ENCODE measurements at regions not wholly inside any gene's neighbourhood (a gene's known extent, or its start where the extent isn't known, plus 50 kb on each side); places are given as distances from the start of the nearest gene placed in this dataset.

DNA sequence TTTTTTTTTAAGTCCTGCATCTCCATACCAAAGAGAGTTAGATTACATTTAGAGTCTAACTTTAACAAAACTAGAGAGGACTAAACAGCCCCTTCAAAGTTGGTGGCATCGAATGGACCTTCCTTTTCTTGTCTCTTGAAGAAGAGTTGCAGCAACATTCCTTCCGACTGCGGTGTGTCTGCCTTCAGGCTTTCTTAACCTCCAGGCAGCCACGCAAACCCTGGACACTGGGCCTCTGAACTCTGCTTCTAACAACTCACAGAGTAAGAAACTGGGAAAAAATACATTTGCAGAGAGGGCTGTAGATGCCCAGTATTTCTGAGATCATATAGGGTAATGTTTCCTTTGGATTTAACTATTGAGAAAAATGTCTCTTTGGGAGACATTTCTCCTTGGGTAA, 120.5 kb upstream of the MAST4 start (continued):
- TF ChIP-seq CENPT (CRISPR knock-in tag; IDR thresholded peaks at IDR 0.05; ENCODE audit: low read depth), result no peak

GRCh38 chr5:66477596-66477995, 118.6 kb upstream of the MAST4 start:
- no peak overlapping the region for H2AFZ ChIP-seq (ENCODE audit: low read length)
- BruUV-seq (replicated peaks), result no TSS peak
- no peak overlapping the region for H3K27ac ChIP-seq (ENCODE audit: extremely low read length, insufficient read depth, low read length)
- ATAC-seq, result no peak
- no peaks in the 10 kb centered on the region for H4K20me1 ChIP-seq (ENCODE audit: insufficient read depth, low read length)
- CTCF ChIA-PET (ENCODE audit: low intra/inter-chr PET ratio, low total read pairs), result no interaction called here
- H3K9me3 ChIP-seq (ENCODE audit: low read length), result no peaks in the 10 kb centered on the region; the same call in 1 of the 2 replicates
- H3K4me1 ChIP-seq (ENCODE audit: insufficient read depth, low read length), result no peaks in the 10 kb centered on the region
- in situ Hi-C loops (cut with HindIII; ENCODE audit: extremely low pct_ligation_motif_present, low pct_unique_long_range_greater_than_20kb), result no loop called here
- H3K4me2 ChIP-seq (ENCODE audit: low read depth, low read length), result no peak overlapping the region
- no peaks in the 10 kb centered on the region for H3K36me3 ChIP-seq (replicated peaks in 1 of 2; ENCODE audit: control insufficient read depth in 1 of 2, insufficient read depth in 2 of 2, low read length in 2 of 2)
- TF ChIP-seq THAP9 (CRISPR knock-in tag; IDR thresholded peaks at IDR 0.05; ENCODE audit: borderline replicate concordance) (no peak), SRF (IDR thresholded peaks at IDR 0.05; ENCODE audit: low read depth, low read length) (no peak), ZNF232 (CRISPR knock-in tag; IDR thresholded peaks at IDR 0.05; ENCODE audit: borderline replicate concordance) (no peak), ARID5B (CRISPR knock-in tag; IDR thresholded peaks at IDR 0.05) (no peak), ZNF652 (CRISPR knock-in tag; IDR thresholded peaks at IDR 0.05; ENCODE audit: borderline replicate concordance, low read depth) (no peak), FOXK1 (CRISPR knock-in tag; IDR thresholded peaks at IDR 0.05; ENCODE audit: borderline replicate concordance, low read depth) (no peak), SMC3 (IDR thresholded peaks at IDR 0.05; ENCODE audit: low read length) (no peak), MIER3 (CRISPR knock-in tag; IDR thresholded peaks at IDR 0.05; ENCODE audit: borderline replicate concordance) (no peak), YY1 (IDR thresholded peaks at IDR 0.05; ENCODE audit: insufficient read depth, insufficient replicate concordance, low read depth, low read length) (no peak)
- TF ChIP-seq, protein P1, sequence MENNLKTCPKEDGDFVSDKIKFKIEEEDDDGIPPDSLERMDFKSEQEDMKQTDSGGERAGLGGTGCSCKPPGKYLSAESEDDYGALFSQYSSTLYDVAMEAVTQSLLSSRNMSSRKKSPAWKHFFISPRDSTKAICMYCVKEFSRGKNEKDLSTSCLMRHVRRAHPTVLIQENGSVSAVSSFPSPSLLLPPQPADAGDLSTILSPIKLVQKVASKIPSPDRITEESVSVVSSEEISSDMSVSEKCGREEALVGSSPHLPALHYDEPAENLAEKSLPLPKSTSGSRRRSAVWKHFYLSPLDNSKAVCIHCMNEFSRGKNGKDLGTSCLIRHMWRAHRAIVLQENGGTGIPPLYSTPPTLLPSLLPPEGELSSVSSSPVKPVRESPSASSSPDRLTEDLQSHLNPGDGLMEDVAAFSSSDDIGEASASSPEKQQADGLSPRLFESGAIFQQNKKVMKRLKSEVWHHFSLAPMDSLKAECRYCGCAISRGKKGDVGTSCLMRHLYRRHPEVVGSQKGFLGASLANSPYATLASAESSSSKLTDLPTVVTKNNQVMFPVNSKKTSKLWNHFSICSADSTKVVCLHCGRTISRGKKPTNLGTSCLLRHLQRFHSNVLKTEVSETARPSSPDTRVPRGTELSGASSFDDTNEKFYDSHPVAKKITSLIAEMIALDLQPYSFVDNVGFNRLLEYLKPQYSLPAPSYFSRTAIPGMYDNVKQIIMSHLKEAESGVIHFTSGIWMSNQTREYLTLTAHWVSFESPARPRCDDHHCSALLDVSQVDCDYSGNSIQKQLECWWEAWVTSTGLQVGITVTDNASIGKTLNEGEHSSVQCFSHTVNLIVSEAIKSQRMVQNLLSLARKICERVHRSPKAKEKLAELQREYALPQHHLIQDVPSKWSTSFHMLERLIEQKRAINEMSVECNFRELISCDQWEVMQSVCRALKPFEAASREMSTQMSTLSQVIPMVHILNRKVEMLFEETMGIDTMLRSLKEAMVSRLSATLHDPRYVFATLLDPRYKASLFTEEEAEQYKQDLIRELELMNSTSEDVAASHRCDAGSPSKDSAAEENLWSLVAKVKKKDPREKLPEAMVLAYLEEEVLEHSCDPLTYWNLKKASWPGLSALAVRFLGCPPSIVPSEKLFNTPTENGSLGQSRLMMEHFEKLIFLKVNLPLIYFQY (CRISPR knock-in tag; IDR thresholded peaks at IDR 0.05; ENCODE audit: borderline replicate concordance), result no peak
- POLR2A ChIA-PET, result no interaction called here
- H3K79me2 ChIP-seq (ENCODE audit: insufficient read depth, low read length), result no peaks in the 10 kb centered on the region
- H3K27me3 ChIP-seq (ENCODE audit: control insufficient read depth in 1 of 2, insufficient read depth in 2 of 2, low read length in 2 of 2), result no peaks in the 10 kb centered on the region
- WGBS (ENCODE audit: low lambda C conversion rate), result 3% methylated on average over 2 of the region's 2 CpGs
- no peak overlapping the region for H3K4me3 ChIP-seq (replicated peaks in 1 of 3; ENCODE audit: insufficient read depth in 1 of 3, low read depth in 2 of 3, low read length in 3 of 3)
- no peak overlapping the region for H3K9ac ChIP-seq (ENCODE audit: insufficient read depth, low read depth, low read length)
- intact Hi-C loops (cut with micrococcal nuclease; ENCODE audit: unreplicated experiment), result no loop called here
- DNase-seq (ENCODE audit: low spot score), result no peak
- no peak for FAIRE-seq
